Stimulated activated CD4-positive, alpha-beta T cell treated with anti-CD3 and anti-CD28 coated beads, Interleukin-1b, Interleukin-23, amount 100 ng/mL, for 24 hours (primary cell): ENCODE measurements at regions not wholly inside any gene's neighbourhood (a gene's known extent, or its start where the extent isn't known, plus 50 kb on each side); places are given as distances from the start of the nearest gene placed in this dataset.

Experiments used
- DNase-seq, 4 experiments: peaks; one replicate each; pipeline ENCODE4 v3.0.0-alpha.2; 2020; ENCODE audit warnings: low read depth in 4 of 4, low spot score in 1 of 4

- DNase-seq: no peak
Measured at GRCh38 chr11:15893080-15893492, 463.3 kb downstream of the SOX6 start.

- no peak for DNase-seq
Measured at GRCh38 chr11:15896026-15896425, 460.3 kb downstream of the SOX6 start.

- DNase-seq: no peak
Measured at GRCh38 chr11:15896530-15896929, 459.8 kb downstream of the SOX6 start.

- no peak for DNase-seq
Measured at GRCh38 chr11:15897211-15897960, 459.0 kb downstream of the SOX6 start.

GRCh38 chr11:15901054-15901453 is 455.3 kb downstream of the SOX6 start:
- no peak for DNase-seq

GRCh38 chr11:15901790-15902189 is 454.6 kb downstream of the SOX6 start:
- DNase-seq: no peak

GRCh38 chr11:15903246-15903645 is 453.1 kb downstream of the SOX6 start:
- DNase-seq: no peak

- no peak for DNase-seq
Measured at GRCh38 chr11:15905366-15906104, 450.8 kb downstream of the SOX6 start.

- no peak for DNase-seq
Measured at GRCh38 chr11:15906481-15907035, 449.8 kb downstream of the SOX6 start.

GRCh38 chr11:15907806-15908205 is 448.5 kb downstream of the SOX6 start:
- no peak for DNase-seq

GRCh38 chr11:15909937-15910598 is 446.3 kb downstream of the SOX6 start:
- no peak for DNase-seq

GRCh38 chr11:15910761-15911160 is 445.6 kb downstream of the SOX6 start:
- DNase-seq: no peak

- DNase-seq: no peak
Measured at GRCh38 chr11:15911377-15912044, 444.8 kb downstream of the SOX6 start.

- no peak for DNase-seq
Measured at GRCh38 chr11:15912291-15912690, 444.1 kb downstream of the SOX6 start.

- no peak for DNase-seq
Measured at GRCh38 chr11:15912825-15913224, 443.5 kb downstream of the SOX6 start.

GRCh38 chr11:15913261-15913660 is 443.1 kb downstream of the SOX6 start:
- no peak for DNase-seq
